ENCODE measurements at regions not wholly inside any gene's neighbourhood (a gene's known extent, or its start where the extent isn't known, plus 50 kb on each side); places are given as distances from the start of the nearest gene placed in this dataset.
"Not testable (repeated sequence)": the region's sequence is repeated elsewhere in the genome, so short reads cannot be mapped to it uniquely, and the experiment has no call there.

DNA sequence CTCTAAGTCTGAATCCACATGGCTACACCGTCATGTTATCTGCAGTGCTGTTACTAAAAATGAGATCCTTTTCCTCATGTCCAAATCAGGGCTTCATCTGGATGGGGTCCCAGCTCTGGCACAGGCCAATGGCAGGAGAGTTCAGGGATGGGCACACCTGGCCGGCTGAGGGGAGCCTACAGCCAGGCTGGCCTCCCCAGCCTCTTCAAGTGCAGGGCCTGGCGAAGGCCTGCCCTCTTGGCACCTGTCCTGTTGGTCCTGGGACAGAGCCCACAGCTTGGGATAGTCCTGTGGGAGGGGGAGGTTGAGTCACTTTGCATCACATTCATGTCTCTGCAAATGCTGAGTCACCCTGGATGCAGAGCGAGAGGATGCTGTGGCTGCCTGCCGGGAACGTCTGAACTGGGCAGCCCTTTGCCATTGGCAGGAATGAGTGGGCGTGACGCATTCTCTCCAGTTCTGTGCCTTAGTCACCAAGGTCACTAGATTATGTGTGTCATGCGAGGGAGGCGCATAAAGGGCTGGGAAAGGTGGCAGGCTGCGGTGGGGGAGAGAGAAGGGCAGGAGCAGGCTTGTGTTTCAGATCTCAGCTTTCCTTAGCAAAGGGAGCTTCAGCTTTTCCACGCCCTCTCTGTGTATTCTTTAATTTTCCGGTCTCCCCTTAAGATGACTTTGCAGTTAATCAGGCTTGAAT lies 223.2 kb upstream of the ECI2 start:
- in situ Hi-C loops (cut with MboI; ENCODE audit: low pct_unique_long_range_greater_than_20kb, low sequenced_read_pairs): no loop called here
- peak; percentile 44 for DNase-seq

DNA sequence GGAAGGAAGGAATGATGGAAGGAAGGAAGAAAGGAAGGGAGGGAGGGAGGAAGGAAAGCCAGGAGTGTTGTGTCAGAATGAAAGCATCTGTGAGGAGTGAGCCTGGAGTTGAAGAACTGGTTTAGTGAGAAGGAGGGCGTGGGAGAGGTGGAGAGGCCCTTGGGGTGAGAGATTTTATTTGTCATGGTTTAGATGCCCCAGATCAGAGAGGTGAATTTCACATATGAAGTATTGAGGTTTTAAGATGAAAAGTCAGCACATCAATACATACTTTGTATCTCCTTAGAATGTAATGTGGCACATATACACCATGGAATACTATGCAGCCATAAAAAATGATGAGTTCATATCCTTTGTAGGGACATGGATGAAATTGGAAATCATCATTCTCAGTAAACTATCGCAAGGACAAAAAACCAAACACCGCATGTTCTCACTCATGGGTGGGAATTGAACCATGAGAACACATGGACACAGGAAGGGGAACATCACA lies 222.3 kb upstream of the ECI2 start:
- DNase-seq; in situ Hi-C loops (cut with MboI; ENCODE audit: low pct_unique_long_range_greater_than_20kb, low sequenced_read_pairs): not testable (repeated sequence)

DNA sequence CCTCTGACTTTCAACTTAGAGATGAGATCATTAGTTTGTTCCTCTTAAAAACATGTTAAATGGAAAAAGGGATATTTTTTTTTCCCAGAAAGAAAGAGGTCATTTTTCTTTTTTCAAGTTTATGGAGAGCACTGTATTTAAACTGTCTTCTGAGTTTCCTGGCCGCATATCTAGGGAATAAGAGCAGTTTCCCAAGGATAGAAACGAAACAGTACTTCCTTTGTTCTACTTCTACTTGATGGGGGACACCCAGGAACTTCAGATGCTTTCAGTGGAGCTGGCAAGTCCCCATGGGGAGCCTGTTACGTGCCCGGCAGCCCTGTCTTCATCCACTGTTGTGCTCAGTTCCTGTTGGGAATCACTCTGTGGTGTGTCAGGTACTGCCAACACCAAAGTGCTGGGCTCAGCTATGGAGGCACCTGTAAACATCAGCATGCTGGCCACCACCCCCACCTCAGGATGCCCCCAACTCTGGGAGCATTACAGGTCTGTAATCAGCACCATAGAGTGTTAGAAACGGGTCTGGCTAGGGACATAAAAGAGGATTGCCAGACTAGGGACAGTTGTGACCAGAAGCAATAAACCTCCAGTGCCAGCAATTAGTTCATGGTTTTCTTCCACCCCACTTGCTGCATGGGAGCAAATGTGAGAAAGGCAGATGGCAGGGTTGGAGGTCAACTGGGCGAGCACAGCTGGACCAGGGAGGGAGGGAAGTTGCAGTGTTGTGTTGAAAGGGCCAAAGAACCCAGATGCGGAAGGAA lies 221.7 kb upstream of the ECI2 start:
- no peak for DNase-seq
- in situ Hi-C loops (cut with MboI; ENCODE audit: low pct_unique_long_range_greater_than_20kb, low sequenced_read_pairs): no loop called here

DNA sequence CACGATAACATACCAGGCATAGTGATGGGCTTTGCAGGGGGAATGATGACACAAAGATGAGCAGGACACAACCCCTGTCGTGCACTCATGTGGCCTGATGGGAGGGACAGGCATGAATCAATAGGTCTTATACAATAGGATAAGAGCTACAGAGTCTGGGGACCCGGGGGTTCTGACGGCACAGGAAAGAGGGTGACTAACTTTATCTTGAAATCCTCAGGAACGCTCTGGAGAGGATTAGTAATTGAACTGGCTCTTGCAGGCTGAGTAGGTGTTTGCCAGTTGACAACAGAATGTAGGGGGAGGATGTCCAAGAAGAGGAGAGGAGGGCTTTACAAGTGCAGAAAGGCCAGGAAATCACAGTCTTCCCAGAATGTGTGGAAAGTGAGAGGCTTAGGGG lies 219.9 kb upstream of the ECI2 start:
- in situ Hi-C loops (cut with MboI; ENCODE audit: low pct_unique_long_range_greater_than_20kb, low sequenced_read_pairs): no loop called here
- DNase-seq: no peak

DNA sequence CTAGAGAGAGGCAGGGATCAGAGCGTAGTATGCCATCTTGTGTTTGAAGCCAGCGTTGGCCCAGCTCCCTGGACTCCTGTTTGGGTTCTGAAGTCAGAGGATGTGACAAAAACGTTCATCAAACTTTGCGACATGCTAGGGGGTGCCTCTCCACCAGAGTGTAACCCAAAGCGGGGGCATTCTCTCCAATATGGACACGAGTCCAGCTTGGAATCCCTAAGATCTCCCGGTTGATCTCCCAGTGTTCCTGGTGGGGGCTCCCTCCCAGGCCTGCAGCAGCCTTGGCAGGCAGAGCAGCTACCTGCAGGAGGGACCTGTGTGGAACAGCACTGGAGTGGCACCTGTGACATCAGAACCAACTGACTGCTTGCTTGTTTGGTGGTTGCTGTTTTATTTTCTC lies 218.8 kb upstream of the ECI2 start:
- in situ Hi-C loops (cut with MboI; ENCODE audit: low pct_unique_long_range_greater_than_20kb, low sequenced_read_pairs): no loop called here
- DNase-seq: no peak

DNA sequence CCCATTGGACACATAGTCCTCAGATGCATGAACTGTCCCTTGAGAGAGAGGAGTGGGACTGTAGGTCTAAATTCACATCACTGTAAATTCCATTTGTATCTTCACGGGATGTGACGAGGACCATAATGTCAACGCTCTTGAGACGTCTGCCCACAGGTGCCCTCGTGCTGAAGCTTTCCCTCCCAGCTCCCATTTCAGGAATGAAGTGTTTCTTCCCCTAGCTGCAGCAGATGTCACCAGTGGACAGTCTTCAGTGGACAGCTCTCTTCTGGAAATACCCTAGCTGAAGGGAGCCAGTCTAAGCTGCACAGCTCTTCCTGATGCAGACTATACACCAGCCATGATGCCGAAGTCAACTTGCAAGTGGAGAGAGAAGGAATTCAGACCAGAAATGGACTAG lies 217.4 kb upstream of the ECI2 start:
- in situ Hi-C loops (cut with MboI; ENCODE audit: low pct_unique_long_range_greater_than_20kb, low sequenced_read_pairs): no loop called here
- no peak for DNase-seq

DNA sequence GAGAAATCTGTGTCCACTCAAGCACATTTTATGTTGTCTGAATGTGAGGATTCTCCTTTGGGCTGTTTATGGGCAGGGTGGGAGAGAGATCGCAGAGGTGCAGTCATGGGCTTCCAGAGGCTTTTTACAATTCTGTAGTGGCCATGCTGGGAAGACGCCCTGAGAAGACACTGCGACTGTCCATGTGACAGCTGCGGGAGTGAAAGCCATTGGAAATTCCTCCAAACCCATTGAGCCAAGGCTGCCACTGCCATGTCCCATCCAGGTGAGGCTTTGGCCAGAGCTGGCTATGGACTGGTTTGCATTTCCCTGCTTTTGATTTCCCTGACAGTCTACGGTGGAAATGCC lies 216.9 kb upstream of the ECI2 start:
- in situ Hi-C loops (cut with MboI; ENCODE audit: low pct_unique_long_range_greater_than_20kb, low sequenced_read_pairs): no loop called here
- no peak for DNase-seq

DNA sequence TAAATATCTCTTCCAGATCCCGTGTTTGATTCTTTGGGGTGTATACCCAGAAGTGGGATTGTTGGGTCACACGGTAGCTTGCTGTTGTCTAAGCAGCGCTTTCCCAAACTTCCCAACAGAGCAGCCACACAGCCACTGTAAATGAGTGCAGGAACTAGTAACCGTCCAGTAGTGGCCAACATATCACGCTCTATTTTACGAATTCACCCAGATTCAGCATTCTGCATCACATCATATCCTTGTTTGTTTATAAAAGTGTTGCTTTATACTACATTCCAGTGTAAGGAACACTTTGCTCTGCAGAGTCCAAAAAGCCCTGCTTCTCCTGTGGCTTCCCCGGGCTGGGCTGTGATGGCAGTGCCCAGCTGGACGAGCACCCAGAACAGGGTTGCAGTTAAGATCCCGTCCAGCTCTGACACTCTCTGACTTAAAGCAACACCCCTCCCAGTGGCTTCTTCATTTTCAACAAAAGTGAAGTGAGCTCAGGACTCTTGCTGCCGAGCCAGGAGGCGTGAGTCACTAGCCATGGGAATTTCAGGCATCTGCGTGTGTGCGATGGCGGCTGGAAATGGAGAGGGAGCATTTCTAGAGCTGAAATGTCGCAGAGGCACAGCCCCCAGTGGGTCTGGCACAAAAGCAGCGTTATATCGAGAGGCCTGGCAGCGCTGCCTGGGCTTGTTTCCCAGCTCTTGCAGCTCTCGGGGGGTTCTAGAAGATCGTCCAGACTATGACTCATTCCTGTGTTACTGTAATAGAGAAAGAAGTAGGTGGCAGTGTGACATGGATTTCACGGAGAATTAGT lies 216.3 kb upstream of the ECI2 start:
- no peak for DNase-seq
- in situ Hi-C loops (cut with MboI; ENCODE audit: low pct_unique_long_range_greater_than_20kb, low sequenced_read_pairs): no loop called here

DNA sequence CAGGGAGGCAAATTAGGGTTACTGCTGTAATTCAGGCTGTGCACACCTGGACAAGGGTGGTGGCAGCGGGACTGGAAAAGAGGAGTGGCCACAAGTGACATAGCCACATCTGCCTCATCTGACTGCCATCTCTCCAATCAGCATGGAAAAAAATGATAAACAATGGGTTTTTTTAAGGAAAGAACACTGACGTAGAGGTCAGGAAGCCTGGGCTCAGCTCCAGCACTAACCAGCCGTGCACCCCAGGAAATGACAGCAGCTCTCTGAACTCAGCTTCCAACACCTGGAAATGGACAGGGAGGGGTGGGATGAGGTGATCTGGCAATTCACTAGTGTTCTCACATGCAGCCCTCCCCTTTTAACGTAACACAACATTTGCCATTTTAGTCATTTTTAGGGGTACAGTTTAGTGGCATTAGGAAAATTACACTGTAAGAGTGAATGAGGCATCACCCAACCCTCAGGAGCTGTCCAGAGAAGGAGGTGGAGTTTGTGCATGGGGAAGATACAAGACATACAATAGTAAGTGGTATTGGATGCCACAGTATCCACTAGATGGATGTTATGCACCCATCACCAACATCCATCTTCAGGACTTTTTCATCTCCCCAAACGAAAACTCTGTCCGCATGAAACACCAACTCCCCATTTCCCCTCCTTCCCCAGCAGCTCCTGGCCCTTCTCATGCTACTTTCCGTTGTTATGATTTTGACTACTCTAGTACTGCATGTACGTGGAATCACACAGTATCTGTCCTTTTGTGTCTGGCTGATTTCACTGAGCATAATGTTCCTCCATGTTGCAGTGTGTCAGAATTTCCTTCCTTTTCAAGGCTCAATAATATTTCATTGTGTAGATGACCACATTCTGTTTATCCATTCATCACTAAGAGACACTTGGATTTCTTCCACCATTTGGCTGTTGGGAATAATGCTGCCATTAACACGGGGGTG lies 215.5 kb upstream of the ECI2 start:
- no peak for DNase-seq
- in situ Hi-C loops (cut with MboI; ENCODE audit: low pct_unique_long_range_greater_than_20kb, low sequenced_read_pairs): no loop called here

DNA sequence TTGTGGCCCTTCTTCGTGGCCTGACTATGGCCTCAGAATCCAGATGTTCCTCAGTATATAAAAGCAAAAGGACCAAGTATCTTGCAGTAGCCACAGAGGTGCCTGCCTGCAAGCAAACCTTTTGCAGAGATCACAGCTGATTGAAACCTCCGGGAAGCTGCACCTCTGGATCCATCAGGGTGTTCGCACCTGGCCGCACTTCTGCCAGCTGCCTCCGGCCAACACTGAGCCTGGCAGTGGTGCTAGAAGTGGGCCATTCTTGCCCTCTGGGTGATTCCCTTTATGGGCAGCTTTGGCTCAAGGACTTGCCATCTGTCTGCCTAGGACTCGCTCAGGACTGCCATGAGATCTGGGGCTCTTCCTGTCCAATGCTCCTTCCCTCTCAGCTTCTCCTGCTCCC lies 214.6 kb upstream of the ECI2 start:
- DNase-seq: no peak
- in situ Hi-C loops (cut with MboI; ENCODE audit: low pct_unique_long_range_greater_than_20kb, low sequenced_read_pairs): no loop called here

DNA sequence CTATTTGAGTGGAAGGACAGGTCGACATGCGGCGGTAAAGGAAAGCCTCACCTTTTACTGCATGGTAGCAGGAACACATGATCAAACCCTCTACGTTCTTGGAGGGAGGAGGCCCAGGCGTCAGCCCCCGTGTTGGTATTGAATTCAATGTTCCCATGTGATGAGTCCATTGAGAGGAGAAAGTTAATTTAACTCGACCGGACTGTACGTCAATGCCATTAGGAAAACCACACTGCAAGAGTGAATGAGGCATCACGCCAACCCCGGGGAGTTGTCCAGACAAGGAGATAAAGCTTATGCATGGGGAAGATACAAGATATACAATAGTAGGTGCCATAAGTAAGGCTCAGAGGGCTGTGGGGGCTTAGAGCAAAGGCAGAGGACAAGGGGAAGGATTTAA lies 213.9 kb upstream of the ECI2 start:
- no peak for DNase-seq
- in situ Hi-C loops (cut with MboI; ENCODE audit: low pct_unique_long_range_greater_than_20kb, low sequenced_read_pairs): no loop called here

DNA sequence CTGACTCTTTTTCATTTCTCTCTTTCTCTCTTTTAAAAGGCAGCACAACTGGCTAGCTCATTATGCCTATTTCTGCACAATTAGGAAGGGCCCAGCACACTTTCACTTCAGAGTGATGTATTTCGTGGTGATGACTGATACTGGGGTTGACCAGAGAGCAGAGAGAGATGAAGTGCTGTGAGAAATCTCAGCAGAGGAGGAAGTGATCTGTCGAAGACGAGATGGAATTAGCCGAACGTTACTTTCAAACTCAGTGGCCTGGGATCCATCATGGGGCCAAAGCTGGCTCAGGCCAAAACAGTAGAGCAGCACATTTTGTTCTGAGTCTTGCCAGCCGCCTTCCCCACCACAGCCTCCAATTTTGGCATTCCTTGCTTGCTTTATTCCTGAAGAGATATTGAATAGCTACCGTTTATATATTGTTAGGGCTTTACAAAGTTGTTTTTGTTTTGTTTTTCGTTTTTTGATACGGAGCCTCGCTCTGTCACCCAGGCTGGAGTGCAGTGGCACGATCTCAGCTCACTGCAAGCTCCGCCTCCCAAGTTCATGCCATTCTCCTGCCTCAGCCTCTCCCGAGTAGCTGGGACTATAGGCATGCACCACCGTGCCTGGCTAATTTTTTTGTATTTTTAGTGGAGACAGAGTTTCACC lies 213.2 kb upstream of the ECI2 start:
- no peak for DNase-seq
- in situ Hi-C loops (cut with MboI; ENCODE audit: low pct_unique_long_range_greater_than_20kb, low sequenced_read_pairs): no loop called here

DNA sequence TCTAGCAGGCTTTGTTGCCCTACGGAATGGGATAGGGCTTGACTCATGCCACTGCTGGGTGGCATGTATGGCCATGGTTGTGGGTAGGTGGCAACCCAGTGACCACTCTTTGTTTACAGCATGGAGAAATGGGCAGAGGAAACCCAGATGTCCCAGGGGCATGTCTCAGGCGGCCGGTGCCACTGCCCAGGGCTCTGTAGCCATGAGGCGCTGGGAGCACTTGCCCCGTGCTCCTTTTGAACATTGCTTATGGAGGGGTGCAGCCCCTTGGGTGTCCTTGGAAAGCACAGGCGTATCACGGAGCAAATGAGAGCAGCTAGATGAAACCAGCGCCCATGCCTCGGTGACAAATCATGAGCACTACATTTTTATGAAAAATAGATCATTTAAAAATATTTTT lies 212.5 kb upstream of the ECI2 start:
- no peak for DNase-seq
- in situ Hi-C loops (cut with MboI; ENCODE audit: low pct_unique_long_range_greater_than_20kb, low sequenced_read_pairs): no loop called here

DNA sequence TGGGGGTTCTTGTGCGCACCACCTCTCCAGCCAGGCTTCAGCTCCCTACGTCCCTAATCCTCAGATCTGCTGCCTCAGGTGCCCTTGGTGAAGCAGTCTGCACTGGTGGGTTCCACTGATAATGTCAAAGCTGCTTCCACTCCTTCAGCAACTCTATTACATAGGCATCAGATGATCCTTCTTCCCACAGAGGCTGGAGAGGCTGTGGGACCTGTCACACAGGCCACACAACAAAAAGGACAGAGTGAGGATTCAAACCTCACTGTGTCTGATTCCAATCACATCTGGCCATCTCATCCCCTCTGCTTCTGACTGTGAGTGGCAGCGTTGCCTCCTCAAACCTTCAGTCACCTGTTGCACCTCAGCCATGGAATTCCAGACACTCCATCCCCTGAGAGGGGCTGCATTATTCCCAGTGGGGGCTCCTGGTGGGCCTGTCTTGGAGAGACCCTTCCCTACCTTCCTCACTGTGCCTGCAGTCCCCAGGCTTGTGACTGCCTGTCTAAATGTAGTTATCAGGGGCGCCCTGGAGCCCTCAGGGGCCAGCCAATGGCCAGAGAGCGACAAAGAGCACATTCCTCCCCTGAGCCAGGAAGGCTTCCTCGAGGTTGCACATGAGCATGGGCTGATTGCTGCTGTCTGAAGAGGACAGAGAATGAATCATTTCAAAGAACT lies 211.4 kb upstream of the ECI2 start:
- in situ Hi-C loops (cut with MboI; ENCODE audit: low pct_unique_long_range_greater_than_20kb, low sequenced_read_pairs): no loop called here
- DNase-seq: no peak

DNA sequence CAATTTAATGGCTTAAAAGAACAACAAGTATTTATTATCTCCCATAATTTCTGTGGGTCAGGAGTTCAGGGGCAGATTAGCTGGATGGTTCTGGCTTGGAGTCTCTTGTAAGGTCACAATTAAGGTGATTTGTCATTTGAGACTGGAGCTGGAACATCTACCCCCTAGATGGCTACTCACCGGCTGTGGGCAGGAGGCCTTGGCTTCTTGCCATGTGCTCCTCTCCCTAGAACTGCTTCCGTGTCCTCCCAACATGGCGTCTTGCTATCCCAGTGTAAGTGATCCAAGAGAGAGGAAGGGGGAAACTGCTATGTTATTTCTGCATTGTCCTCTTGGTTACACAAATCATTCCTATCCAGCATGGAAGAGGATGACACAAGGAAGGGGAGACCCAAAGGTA lies 210.2 kb upstream of the ECI2 start:
- in situ Hi-C loops (cut with MboI; ENCODE audit: low pct_unique_long_range_greater_than_20kb, low sequenced_read_pairs): no loop called here
- DNase-seq: no peak

DNA sequence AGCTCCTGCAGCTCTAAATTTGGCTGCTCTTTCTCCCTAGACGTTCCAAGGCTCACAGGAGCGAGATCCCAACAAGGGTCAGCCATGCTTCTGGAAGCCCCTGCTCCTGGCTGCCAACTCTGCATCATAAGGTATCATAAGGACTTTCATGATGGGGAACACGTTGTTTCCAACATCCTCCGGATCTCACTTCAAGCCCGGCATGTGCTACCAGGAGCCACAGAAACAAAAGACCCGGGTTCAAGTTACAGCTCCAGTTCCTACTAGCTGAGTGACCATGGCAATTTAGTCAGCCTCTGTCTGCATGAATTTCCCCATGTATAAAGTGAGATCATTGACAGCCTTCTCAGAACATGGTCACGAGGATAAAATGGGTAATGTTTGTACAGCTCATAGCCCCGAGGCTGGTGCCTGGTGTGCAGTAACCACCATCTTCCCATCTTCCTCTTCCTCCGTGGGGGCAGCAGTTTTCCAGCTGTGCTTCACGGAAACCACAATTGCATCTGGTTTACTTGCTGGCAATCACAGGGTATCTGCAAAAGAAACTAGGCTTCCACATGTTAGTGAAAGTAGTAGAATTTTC lies 209.0 kb upstream of the ECI2 start:
- DNase-seq: peak; percentile 87
- in situ Hi-C loops (cut with MboI; ENCODE audit: low pct_unique_long_range_greater_than_20kb, low sequenced_read_pairs): no loop called here

DNA sequence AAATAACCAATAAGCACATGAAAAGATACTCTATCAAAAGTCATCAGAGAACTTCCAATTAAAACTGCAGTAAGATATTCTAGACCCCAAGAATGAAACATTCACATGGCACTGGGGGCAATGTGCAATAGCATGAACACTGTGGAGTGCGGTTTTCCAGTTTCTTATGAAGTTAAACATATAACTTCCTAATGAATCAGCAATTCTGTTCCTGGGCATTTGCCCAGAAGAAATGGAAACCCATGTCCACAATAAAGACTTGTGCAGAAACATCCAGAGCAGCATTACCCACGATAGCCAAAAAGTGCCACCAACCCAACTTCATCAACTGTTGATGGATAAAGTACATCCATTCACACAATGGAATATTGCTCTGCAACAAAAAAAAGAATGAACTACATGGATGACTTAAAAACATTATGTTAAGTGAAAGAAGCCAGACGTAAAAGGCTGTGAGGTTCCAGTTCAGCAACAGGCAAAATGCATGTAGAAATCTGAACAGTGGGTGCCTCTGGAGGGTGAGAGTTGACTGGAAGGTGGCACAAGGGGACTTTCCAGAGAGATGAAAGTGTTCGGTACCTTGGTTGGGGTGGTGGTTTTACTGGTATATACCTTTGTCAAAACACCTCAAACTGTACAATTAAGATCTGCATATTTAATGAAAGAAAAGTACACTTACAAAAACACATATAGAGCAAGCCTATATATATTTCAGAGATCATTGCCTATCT lies 207.2 kb upstream of the ECI2 start:
- DNase-seq: no peak
- in situ Hi-C loops (cut with MboI; ENCODE audit: low pct_unique_long_range_greater_than_20kb, low sequenced_read_pairs): no loop called here

Measured in KBM-7 (cell line).